HG02763 (cell line): ENCODE measurements at regions not wholly inside any gene's neighbourhood (a gene's known extent, or its start where the extent isn't known, plus 50 kb on each side); places are given as distances from the start of the nearest gene placed in this dataset.
"Not testable (repeated sequence)": the region's sequence is repeated elsewhere in the genome, so short reads cannot be mapped to it uniquely, and the experiment has no call there.

ENCODE experiments used
- ATAC-seq: cut with Tn5 transposase; IDR thresholded peaks from one replicate; pipeline ENCODE4 v1.9.1; 2021; ENCODE audit warnings: mild to moderate bottlenecking, moderate library complexity; ENCODE audit not compliant: unreplicated experiment

DNA sequence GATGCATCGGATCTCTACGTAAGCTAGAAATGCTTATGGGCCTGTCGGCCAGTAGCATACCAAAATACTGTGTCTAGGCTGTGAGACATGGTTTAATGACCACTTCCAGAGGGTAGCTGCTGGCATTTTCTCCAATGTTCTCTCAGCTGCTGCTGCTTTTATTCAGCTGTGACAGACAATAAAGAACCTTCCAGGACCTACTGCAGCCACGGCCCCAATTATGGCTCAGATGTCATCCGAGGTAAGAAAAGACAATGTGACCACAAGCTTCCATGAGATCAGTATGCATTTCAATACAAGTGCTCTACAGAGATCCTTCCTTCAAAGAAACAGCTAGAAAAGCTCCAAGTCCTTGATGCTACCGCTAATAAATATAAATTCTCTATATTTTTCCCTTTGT, 256.2 kb downstream of the SDHAF3 start:
- no peak for ATAC-seq

DNA sequence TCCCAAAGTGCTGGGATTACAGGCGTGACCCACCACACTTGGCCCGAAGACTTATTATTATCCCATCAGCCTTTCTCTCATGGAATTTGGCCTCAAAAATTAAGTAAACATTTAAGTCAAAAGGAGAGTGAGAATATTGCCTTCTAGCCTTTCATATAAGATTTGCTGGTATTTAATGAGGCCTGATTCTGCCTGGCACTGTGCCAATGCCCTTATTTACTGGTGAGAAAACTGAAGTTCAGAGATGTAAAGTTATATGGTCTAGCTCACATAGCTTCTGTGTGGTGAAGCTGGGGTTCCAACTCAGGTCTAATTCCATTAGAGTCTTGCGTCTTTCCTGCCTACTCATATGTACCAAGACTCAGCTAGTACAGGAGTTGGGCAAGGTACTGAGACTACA, 260.2 kb downstream of the SDHAF3 start:
- no peak for ATAC-seq

DNA sequence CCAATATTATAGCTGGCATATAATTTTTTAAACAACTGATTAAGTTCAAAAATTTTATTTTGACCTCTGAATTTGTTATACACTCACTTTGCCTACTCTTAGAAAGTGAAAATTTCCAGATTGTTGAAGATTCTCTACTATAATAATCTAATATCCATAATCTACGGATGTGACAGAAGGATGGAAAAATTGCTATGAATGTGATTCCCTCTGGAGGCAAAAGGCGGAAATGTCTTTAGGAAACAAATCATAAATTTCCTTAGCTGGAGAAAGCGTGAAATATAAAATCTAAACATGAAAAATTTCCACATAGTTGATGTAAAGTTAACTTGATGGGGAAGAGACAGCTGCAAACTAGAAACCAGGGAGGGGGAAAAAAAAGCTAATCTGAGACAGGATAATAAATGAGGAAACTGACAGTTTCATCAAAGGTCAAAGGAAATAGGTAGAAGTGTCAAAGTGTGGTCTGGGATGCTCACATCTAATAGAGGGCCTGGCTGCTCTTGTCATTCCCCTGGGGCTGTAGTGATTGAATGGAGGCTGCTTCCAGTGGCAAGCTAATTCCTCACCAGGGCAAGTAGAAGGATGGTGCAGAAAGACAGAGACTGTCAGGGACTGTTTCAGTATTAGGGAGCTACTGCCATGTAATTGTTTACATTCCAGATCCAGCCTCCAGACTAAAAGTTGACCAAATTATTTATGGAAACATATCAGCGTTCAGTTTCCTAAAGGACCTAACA, 264.5 kb downstream of the SDHAF3 start:
- ATAC-seq: no peak

DNA sequence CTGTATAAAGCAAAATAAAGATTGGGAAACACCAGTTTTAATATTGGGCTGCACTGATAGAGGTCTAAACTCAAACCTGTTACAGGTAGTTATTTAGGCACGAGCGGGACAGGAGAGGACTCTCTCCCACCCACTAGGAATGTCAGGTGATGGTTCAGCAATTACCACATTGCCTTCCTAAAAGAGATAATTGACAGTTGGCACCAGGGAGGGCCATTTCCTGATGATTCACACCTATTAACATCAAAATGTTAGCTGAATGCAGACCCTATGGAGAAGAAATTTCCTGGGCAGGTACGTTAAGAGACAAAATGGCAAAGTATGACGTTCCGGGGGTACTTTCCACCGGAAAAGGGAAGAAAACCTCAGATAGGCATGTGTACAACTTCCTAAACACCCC, 272.6 kb downstream of the SDHAF3 start:
- ATAC-seq: no peak

DNA sequence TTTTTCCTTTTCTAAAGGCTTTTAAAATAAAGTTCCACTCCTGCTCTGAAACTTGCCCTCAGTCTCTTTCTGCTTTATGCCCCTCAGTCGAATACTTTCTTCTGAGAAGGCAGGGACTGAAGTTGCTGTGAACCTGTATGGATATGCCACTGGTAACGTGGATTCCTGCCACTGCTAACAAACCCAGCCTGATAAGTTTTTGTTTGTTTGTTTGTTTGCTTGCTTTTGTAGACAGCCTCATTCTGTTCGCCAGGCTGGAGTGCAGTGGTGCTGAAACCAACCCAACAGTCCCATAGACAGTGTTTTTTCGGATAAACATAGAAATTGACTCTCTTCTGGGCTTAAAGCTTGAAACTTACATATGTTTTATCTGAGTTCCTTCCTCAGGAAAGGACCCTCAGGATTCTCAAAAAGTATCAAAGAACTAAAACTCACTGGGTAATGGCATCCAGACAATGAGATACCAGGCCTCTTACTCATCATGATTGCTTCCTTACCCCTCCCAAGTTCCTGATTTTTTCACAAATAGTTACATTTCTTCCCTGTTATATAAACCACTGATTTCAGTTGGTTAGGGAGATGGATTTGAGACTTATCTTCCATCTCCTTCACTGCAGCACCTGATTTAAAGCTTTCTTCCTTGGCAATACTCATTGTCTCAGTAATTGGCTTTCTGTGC, 273.6 kb downstream of the SDHAF3 start:
- ATAC-seq: no peak

DNA sequence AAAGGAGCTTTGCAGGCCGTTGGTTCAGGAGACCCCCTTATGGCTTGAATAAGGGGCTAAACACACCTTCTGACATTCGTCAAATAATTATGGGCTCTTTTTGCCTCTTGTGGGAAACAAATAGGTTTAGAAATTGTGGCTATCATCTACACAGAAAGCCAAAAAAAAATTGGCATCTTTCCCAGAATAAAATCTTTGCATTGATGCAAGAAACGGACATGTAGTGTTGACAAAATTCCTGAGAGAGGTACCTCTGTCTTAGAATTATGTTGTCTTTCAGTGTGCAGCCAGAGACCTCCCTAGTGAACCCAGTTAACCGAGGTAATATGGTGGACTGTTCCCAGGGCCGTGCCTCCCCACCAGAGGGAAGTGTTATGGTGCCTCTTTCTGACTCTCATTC, 283.9 kb downstream of the SDHAF3 start:
- ATAC-seq: no peak

DNA sequence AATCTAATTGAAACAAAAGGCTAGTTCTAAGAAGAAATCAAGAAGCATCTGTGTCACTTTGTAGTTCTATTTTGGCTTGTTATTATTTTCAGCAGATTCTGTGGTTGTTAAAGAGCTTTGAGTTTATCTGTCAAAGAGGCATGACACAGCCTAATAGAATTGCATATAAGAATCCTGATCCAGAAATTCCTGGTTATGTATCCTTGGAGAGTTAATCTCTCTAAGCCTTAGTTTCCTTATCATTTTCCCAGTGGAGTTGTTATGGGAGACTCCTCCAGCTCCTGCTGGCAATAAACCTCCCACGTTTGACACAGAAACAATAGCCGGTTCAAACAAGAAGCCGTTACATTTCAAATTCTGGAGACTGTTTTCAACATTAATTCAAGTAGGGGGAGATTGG, 288.3 kb downstream of the SDHAF3 start:
- ATAC-seq: no peak

DNA sequence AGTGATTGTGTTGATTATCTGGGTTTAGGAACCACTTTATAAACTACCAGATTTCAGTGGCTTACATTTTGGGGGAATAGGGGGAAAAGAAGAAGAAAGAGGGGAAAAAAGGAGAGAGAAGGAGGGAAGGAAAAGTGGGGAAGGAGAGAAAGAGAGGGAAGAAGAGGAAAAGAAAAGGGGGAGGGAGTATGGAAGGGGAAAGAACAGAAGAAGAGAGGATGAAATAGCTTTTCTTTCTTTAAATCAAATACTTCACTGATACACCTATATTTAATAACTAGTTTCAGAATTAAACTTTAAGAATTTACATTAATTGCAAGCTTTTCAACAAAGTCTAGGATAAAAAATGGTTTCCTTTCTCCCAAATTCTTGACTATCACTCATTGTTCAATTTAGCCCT, 289.6 kb downstream of the SDHAF3 start:
- ATAC-seq: no peak

DNA sequence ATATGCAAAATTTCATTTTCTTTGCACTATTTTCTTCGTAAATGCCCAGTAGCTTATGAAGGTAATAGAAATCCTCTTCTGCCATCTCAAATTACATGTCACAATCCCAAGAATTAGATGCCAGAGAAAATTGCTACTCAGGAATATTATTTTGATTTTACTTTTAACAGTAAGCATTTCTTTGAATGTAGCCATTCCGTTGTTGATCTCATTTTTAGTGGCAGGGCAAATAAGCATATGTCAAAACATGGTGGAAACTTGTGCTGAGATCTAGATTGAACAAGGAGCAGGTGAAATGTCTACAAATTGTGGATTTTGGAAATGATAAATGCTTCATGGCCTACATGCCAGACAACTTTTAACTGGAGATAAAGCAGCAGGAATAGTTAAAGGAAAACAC, 291.8 kb downstream of the SDHAF3 start:
- ATAC-seq: no peak

DNA sequence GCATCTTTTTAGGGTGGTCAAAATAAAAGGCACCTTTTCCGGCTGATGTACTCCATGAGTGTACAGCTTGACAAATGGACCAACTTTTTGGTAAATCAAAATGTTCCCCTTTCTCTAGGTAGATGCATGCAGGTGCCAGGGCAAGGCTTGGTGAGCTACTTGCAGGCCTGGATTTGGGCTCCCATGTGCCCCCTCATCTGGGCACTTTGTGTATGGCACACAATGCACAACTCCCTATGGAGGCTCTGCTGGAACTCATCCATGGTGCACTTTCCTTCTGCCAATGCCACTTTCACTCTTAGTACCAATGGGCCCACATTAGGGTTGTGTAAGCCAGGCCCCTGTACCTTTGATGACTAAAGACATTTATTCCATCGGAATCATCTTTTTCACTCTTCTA, 300.8 kb downstream of the SDHAF3 start:
- no peak for ATAC-seq

DNA sequence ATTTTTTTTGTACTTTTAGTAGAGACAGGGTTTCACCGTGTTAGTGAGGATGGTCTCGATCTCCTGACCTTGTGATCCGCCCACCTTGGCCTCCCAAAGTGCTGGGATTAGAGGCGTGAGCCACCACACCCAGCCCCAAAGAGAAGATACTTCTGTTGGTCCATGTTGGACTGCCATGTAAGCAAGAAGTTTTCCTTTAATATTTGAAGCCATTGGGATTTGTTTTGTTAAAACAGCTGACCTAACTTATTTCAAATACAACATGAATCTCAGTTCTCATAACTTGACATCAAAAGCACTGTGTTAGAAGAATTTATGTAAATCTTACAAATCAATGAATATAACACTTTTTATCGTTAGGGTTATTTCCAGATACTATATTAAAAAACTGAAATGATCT, 302.4 kb downstream of the SDHAF3 start:
- no peak for ATAC-seq

DNA sequence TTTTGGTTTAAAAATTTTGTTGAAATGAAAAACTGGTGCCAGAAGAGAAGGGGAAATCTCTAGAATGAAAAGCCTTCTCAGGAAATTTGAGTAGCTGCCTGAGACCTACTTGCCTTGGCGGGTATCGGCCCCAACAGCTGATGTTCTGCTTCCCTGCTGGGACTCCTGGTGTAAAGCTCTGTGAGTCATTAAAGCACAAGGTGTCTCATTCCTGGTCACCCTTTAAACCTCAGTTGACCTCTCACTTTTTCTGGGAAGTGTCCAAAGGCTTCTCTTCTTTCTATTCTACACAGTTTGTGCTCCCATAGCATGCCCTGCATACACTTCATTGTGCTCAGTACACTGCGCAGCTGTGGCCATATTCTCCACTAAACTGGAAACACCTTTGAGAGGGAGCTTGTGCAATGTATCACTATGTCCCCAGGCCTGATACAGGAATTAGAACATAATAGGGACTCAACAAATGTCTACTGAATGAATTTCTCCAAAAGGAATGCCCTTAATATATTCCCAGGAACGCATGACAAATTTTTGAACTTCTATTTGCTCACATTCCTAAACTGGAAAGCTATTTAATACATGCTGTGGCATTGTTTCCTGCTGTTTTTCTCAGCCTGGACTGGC, 303.9 kb downstream of the SDHAF3 start:
- no peak for ATAC-seq

DNA sequence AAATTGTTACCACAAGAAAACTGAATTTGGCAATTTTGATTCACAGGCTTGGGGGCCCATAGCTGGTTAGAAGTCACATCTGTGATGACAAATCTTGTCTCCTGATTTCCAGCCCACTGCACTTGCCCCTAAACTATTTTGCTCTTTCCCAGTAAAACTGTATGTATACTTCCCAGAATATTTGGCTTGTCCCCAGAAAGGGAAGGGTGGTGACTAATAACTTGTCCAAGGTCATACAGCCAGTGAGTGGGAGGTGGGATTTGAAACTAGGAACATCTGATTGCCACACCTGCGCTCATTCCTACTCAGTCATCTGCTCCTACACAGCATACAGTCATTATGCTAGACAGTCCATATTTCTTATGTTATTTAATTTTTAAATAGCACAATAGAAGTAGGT, 304.5 kb downstream of the SDHAF3 start:
- no peak for ATAC-seq

DNA sequence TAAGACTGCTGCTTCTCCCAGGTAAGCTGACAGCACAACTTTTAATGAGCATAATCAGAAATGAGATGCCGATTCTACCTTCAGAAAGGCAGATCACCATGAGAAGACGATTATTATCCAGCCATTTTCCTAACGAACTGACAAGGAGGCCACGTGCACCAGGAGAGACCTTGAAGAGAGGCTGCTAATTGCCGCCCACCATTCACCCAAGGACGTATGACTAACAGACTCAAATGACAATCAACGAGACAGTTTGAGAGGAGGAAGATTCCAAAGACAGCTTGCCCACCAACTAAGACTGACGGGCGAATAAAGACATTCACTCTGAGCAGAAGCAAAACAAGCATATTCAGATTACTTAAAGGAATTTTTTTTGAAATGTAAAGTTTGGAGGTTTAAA, 301.9 kb upstream of the TAC1 start:
- ATAC-seq: no peak

DNA sequence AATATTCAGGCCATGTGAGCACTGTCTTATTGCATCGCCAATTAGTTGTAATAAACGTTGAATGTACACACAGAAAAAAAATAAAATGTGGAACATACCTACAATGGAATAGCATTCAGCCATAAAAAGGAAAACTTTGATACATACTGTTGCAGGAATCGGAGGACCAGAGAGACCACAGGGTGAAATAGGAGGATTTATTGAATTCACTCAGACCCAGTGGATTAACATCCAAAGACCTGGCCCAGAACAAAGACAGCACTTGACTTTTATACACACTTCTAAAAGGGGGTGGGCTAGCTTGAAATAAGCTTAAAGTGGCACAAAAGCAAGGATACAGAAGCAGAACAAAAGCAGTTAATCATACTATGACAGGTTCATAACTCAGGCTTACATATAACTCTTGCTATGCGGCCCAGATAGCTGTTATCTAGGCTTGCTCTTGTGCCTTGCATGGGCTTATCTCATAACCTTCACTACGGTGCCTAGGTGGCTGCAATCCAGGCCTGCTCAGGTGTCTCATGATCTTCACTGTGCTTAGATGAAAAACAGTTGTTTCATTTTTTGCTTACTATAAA, 292.2 kb upstream of the TAC1 start:
- ATAC-seq: no peak

DNA sequence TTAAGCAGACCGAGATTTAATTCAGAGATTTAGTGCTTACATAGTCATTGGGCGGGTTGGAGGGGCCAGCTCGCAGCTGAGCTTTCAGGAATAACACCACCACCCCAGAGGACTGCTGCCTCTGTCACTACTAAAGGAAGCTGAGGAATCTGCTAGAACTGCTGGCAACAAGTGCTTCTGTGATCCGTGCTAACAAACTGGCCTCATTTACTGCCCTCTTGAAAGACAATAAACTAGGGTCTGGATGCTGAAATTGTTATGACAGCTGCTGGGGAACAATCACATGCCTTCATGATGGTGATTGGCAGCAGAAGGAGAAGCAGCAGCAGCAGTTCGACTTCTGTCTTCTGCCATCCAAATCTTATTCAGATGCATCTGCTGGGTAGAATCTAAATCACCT, 285.5 kb upstream of the TAC1 start:
- ATAC-seq: no peak

DNA sequence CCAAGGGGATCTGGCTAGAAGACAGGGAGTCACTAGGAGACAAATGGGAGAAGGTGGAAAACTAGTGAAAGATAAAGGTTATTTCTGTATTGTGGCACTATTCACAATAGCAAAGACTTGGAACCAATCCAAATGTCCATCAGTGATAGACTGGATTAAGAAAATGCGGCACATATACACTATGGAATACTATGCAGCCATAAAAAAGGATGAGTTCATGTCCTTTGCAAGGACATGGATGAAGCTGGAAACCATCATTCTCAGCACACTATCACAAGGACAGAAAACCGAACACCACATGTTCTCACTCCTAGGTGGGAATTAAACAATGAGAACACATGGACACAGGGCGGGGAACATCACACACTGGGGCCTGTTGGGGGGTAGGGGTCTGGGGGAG, 282.4 kb upstream of the TAC1 start:
- not testable (repeated sequence) for ATAC-seq

DNA sequence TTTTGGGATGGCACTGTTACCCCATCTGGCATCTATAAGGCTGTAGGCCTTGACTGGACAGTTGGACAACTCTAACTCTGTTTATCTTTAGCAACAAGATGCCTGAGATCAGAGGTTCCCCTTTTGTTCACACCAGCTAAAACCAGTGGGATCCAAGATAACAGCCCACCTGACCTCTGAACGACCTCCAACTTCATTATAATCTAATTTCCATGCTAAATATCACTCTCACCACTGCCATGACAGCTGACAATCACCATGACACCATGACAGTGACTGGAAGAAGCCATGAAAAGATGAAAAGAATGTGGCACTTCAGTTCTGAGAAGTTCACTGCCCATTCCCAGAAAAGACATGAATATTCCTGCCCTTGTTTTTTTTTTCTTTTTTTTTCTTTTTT, 281.4 kb upstream of the TAC1 start:
- no peak for ATAC-seq

DNA sequence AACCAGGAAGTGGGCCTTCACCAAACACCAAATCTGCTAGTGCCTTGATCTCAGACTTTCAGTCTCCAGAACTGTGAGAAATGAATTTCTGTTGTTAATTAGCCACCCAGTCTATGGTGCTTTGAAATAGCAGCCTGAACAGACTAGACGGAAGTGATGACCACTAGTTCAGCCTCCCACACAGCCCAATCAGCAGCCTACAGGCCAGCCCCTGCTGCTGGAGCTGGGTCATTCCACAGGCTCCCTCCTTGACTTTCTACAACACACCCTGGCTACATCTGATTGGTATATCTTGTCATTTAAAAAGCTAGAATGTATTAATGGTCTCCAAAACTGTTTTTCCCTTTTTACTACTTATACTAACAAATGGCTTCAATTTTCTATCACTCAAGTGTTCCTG, 277.2 kb upstream of the TAC1 start:
- no peak for ATAC-seq

DNA sequence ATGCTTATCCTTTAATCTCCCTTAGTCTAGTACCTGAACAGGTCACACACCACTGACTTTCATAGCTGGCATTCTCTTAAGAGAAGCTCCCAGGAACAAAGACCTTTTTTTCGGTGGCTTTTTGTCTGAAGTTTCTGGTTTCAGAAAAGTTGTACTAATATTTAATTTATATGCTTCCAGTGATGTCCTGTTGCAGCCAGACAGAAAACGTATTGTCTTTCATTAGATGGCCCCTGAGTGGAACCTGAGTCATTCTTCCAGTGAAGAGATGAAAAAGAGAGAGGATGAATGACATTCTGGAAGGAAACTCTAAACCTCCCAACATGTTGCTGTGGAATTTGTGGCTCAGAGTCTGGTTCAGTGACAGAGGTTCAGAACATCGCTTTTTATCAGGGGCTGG, 274.8 kb upstream of the TAC1 start:
- no peak for ATAC-seq

DNA sequence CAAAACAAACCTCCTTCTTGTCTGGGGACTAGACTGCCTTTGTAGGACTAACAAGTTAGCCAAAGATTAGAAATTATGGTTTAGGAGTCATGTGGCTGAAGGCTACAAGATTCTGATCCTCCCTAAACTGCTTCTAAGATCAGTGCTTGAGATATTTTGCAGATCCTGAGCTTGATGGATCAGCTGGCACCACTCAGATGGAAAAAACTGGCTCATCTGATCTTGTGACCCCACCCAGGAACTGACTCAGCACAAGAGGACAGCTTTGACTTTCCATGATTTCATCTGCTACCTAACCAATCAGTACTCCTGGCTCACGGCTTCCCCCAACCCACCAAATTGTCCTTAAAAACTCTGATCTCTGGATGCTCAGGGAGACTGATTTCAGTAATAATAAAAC, 271.5 kb upstream of the TAC1 start:
- ATAC-seq: no peak

DNA sequence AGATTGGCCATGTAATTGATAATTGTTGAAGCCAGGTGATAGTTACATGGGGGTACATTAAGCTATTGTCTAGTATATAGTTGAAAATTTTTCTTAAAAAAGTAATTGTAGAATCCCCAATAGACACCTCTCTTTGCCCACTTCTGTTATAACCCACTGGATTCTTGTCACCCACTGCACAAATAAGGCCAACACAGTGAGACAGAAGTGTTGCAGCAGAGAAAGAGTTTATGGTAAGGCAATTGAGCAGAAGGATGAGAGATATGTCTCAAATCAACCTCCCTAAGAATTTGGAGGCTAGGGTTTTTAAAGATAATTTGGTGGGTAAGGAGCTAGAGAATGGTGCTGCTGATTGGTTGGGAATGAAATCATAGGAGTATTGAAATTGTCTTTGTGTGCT, 270.3 kb upstream of the TAC1 start:
- no peak for ATAC-seq
